ENCODE measurements at regions not wholly inside any gene's neighbourhood (a gene's known extent, or its start where the extent isn't known, plus 50 kb on each side); places are given as distances from the start of the nearest gene placed in this dataset.

- Histone ChIP-seq H4K20me1 (no peaks in the 10 kb centered on the region), H3K4me2 (no peak overlapping the region), H3K9me3 (replicated peaks in 1 of 11) (no peaks in the 10 kb centered on the region), H3K27me3 (no peaks in the 10 kb centered on the region), H3K27ac (no peak overlapping the region), H3K9ac (no peak overlapping the region), H3K4me3 (no peak overlapping the region), H3K4me1 (no peaks in the 10 kb centered on the region), H3K36me3 (no peaks in the 10 kb centered on the region)
- no peak for TF ChIP-seq Cebpa-rat (IDR thresholded peaks at IDR 0.05)
Measured at GRCh38 chr5:113900816-113901215, 387.3 kb downstream of the YTHDC2 start.

- Histone ChIP-seq H3K27ac (no peak overlapping the region), H3K27me3 (no peaks in the 10 kb centered on the region), H3K9me3 (replicated peaks in 1 of 11) (no peaks in the 10 kb centered on the region), H3K4me2 (no peak overlapping the region), H3K4me3 (no peak overlapping the region), H3K36me3 (no peaks in the 10 kb centered on the region), H3K9ac (no peak overlapping the region), H4K20me1 (no peaks in the 10 kb centered on the region), H3K4me1 (no peaks in the 10 kb centered on the region)
- no peak for TF ChIP-seq Cebpa-rat (IDR thresholded peaks at IDR 0.05)
Measured at GRCh38 chr5:113901718-113902117, 388.2 kb downstream of the YTHDC2 start.

GRCh38 chr5:113902917-113903660 is 389.6 kb downstream of the YTHDC2 start:
- Histone ChIP-seq H3K27ac (no peak overlapping the region), H3K9me3 (replicated peaks in 1 of 11) (no peaks in the 10 kb centered on the region), H3K4me2 (no peak overlapping the region), H3K4me1 (no peaks in the 10 kb centered on the region), H3K4me3 (no peak overlapping the region), H3K27me3 (no peaks in the 10 kb centered on the region), H4K20me1 (no peaks in the 10 kb centered on the region), H3K9ac (no peak overlapping the region), H3K36me3 (no peaks in the 10 kb centered on the region)
- no peak for TF ChIP-seq Cebpa-rat (IDR thresholded peaks at IDR 0.05)

GRCh38 chr5:113909782-113910181 is 396.3 kb downstream of the YTHDC2 start:
- Histone ChIP-seq H3K36me3 (no peaks in the 10 kb centered on the region), H3K27me3 (no peaks in the 10 kb centered on the region), H3K27ac (no peak overlapping the region), H3K4me1 (no peaks in the 10 kb centered on the region), H3K4me2 (no peak overlapping the region), H4K20me1 (no peaks in the 10 kb centered on the region), H3K9me3 (replicated peaks in 1 of 11) (no peaks in the 10 kb centered on the region), H3K9ac (no peak overlapping the region), H3K4me3 (no peak overlapping the region)
- TF ChIP-seq Cebpa-rat (IDR thresholded peaks at IDR 0.05) = no peak

- Histone ChIP-seq H3K4me3 (no peak overlapping the region), H4K20me1 (no peaks in the 10 kb centered on the region), H3K4me2 (no peak overlapping the region), H3K27me3 (no peaks in the 10 kb centered on the region), H3K4me1 (no peaks in the 10 kb centered on the region), H3K9ac (no peak overlapping the region), H3K9me3 (replicated peaks in 1 of 11) (no peaks in the 10 kb centered on the region), H3K27ac (no peak overlapping the region), H3K36me3 (no peaks in the 10 kb centered on the region)
- no peak for TF ChIP-seq Cebpa-rat (IDR thresholded peaks at IDR 0.05)
Measured at GRCh38 chr5:113917997-113918396, 404.5 kb downstream of the YTHDC2 start.

GRCh38 chr5:113922343-113922742 is 408.8 kb downstream of the YTHDC2 start:
- Histone ChIP-seq H3K27me3 (no peaks in the 10 kb centered on the region), H3K4me3 (no peak overlapping the region), H3K27ac (no peak overlapping the region), H3K4me2 (no peak overlapping the region), H3K9me3 (replicated peaks in 1 of 11) (no peaks in the 10 kb centered on the region), H3K4me1 (no peaks in the 10 kb centered on the region), H4K20me1 (no peaks in the 10 kb centered on the region), H3K36me3 (no peaks in the 10 kb centered on the region), H3K9ac (no peak overlapping the region)
- no peak for TF ChIP-seq Cebpa-rat (IDR thresholded peaks at IDR 0.05)

- no peaks in the 10 kb centered on the region for H3K4me1 ChIP-seq
- H3K4me2 ChIP-seq = no peak overlapping the region
- no peak for TF ChIP-seq Cebpa-rat (IDR thresholded peaks at IDR 0.05)
- H3K9ac ChIP-seq = no peak overlapping the region
- no peaks in the 10 kb centered on the region for H4K20me1 ChIP-seq
- H3K9me3 ChIP-seq (replicated peaks in 1 of 11) = no peaks in the 10 kb centered on the region
- no peaks in the 10 kb centered on the region for H3K27me3 ChIP-seq
- H3K4me3 ChIP-seq = no peak overlapping the region
- H3K27ac ChIP-seq = no peak overlapping the region
- no peaks in the 10 kb centered on the region for H3K36me3 ChIP-seq
Measured at GRCh38 chr5:113935453-113935852, 422.0 kb downstream of the YTHDC2 start.

- no peaks in the 10 kb centered on the region for H4K20me1 ChIP-seq
- H3K36me3 ChIP-seq = no peaks in the 10 kb centered on the region
- no peak overlapping the region for H3K9ac ChIP-seq
- no peak overlapping the region for H3K27ac ChIP-seq
- no peaks in the 10 kb centered on the region for H3K27me3 ChIP-seq
- no peak for TF ChIP-seq Cebpa-rat (IDR thresholded peaks at IDR 0.05)
- no peaks in the 10 kb centered on the region for H3K9me3 ChIP-seq (replicated peaks in 1 of 11)
- H3K4me2 ChIP-seq = no peak overlapping the region
- H3K4me1 ChIP-seq = no peaks in the 10 kb centered on the region
- H3K4me3 ChIP-seq = no peak overlapping the region
Measured at GRCh38 chr5:113937301-113937700, 423.8 kb downstream of the YTHDC2 start.

- no peaks in the 10 kb centered on the region for H3K4me1 ChIP-seq
- no peaks in the 10 kb centered on the region for H3K36me3 ChIP-seq
- no peak overlapping the region for H3K4me2 ChIP-seq
- TF ChIP-seq Cebpa-rat (IDR thresholded peaks at IDR 0.05) = no peak
- no peak overlapping the region for H3K4me3 ChIP-seq
- H4K20me1 ChIP-seq = no peaks in the 10 kb centered on the region
- no peaks in the 10 kb centered on the region for H3K27me3 ChIP-seq
- no peak overlapping the region for H3K9ac ChIP-seq
- no peak overlapping the region for H3K27ac ChIP-seq
- no peaks in the 10 kb centered on the region for H3K9me3 ChIP-seq (replicated peaks in 1 of 11)
Measured at GRCh38 chr5:113939988-113940387, 421.9 kb upstream of the KCNN2 start.

GRCh38 chr5:113950186-113950585 is 411.7 kb upstream of the KCNN2 start:
- no peaks in the 10 kb centered on the region for H4K20me1 ChIP-seq
- no peak overlapping the region for H3K27ac ChIP-seq
- no peak overlapping the region for H3K4me2 ChIP-seq
- TF ChIP-seq Cebpa-rat (IDR thresholded peaks at IDR 0.05) = no peak
- H3K9me3 ChIP-seq (replicated peaks in 1 of 11) = peaks cover 0 to 6% (median 0%) of the 10 kb centered on the region in 11 experiments; a peak in 4 of 22 replicates
- H3K27me3 ChIP-seq = no peaks in the 10 kb centered on the region
- no peaks in the 10 kb centered on the region for H3K36me3 ChIP-seq
- no peaks in the 10 kb centered on the region for H3K4me1 ChIP-seq
- H3K9ac ChIP-seq = no peak overlapping the region
- H3K4me3 ChIP-seq = no peak overlapping the region

Measured in BLaER1 treated with 17β-estradiol and CSF1 and Interleukin-3, amounts not matched to agents 10 nM and 100 nM (cell line).